Calu3 (cell line): ENCODE measurements at regions not wholly inside any gene's neighbourhood (a gene's known extent, or its start where the extent isn't known, plus 50 kb on each side); places are given as distances from the start of the nearest gene placed in this dataset.

Experiments used
- BruUV-seq: library from RNA; stranded (reverse); fragments of 400-500 nt; replicated peaks from 2 replicates; lab custom pipeline; 2021; lab: Mats Ljungman, UMichigan
- CTCF ChIA-PET: fragments of 300-600 bp; sonication (Branson Sonifier 250); formaldehyde crosslinking; loops from one replicate; lab custom pipeline; 2022; ENCODE audit warnings: antibody characterized with exemption; lab: Charles Lee
- DNase-seq: peaks from one replicate; pipeline ENCODE4 v3.0.0; 2022
- H3K27ac Mint-ChIP-seq: one replicate; pipeline ENCODE4 v1.8.0; 2022; ENCODE audit warnings: mixed read lengths; ENCODE audit not compliant: unreplicated experiment
- H3K27me3 Mint-ChIP-seq: one replicate; pipeline ENCODE4 v1.8.0; 2022; ENCODE audit warnings: mixed read lengths; ENCODE audit not compliant: unreplicated experiment
- H3K36me3 Mint-ChIP-seq: one replicate; pipeline ENCODE4 v1.8.0; 2022; ENCODE audit warnings: mild to moderate bottlenecking, moderate library complexity, mixed read lengths; ENCODE audit not compliant: insufficient read depth, unreplicated experiment
- H3K4me1 Mint-ChIP-seq: one replicate; pipeline ENCODE4 v1.8.0; 2022; ENCODE audit warnings: mild to moderate bottlenecking, low read depth, mixed read lengths; ENCODE audit not compliant: unreplicated experiment
- H3K4me3 Mint-ChIP-seq: one replicate; pipeline ENCODE4 v1.8.0; 2022; ENCODE audit warnings: mild to moderate bottlenecking, low read depth, moderate library complexity, mixed read lengths; ENCODE audit not compliant: unreplicated experiment
- H3K9me3 Mint-ChIP-seq: one replicate; pipeline ENCODE4 v1.8.0; 2022; ENCODE audit warnings: low read depth, mixed read lengths; ENCODE audit not compliant: unreplicated experiment
- CTCF ChIP-seq: fragments of 200-600 bp; IDR thresholded peaks from one replicate; pipeline ENCODE4 v1.8.0; 2022; ENCODE audit warnings: antibody characterized with exemption; ENCODE audit not compliant: unreplicated experiment
- intact Hi-C: fragments of 100-400 bp; cut with micrococcal nuclease; formaldehyde crosslinking; loops from one replicate; pipeline ENCODE4 v1.10.0; 2022; ENCODE audit not compliant: unreplicated experiment

GRCh38 chr10:128274938-128275337, 148.7 kb upstream of the MKI67 start:
- no peak for TF ChIP-seq CTCF
- CTCF ChIA-PET, result no interaction called here
- H3K27ac Mint-ChIP-seq, result no peak overlapping the region
- H3K4me3 Mint-ChIP-seq, result no peak overlapping the region
- BruUV-seq, result no TSS peak
- intact Hi-C loops, result no loop called here
- peaks cover 19% of the 10 kb centered on the region for H3K27me3 Mint-ChIP-seq
- no peaks in the 10 kb centered on the region for H3K4me1 Mint-ChIP-seq
- H3K36me3 Mint-ChIP-seq, result no peaks in the 10 kb centered on the region
- no peak for DNase-seq
- H3K9me3 Mint-ChIP-seq, result no peaks in the 10 kb centered on the region

DNA sequence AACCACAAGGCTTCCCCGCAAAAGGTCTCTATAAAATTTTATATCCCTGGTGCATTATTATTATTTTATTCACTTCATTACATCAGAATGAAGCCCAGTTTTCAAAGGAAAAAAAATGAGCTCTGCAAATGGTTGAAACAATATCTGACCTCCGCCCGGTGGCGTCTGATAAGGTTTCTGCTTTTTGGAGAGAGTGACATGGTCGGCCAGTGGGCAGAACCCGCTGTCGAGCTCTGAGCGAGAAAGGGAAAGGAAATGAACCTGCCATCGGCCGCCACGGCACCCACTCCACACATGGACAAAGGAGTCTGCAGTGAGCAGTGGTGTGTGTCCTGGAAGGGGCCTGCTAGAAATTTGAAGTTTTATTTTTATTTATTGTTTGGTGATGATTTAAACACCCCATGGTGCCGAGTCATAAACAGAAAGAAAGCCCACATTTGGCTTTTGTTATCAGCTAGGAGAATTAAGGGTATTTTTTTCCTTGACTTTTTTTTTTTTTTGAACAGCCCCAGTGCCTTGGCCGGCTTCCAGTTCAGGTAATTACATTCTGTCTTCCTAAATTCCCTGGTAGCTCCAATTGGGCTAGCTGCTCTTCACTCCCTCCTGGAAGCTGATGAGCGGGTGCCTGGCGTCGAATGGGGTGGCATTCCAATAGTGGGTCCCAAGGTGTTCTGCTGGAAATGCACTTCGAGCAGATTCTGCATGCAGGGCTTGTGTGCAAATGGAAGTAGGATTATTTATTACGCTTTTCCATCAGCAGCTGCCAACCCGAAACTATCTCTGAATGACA, 149.4 kb upstream of the MKI67 start:
- H3K9me3 Mint-ChIP-seq, result no peaks in the 10 kb centered on the region
- H3K4me1 Mint-ChIP-seq, result no peaks in the 10 kb centered on the region
- CTCF ChIA-PET, result no interaction called here
- intact Hi-C loops, result no loop called here
- no peak for TF ChIP-seq CTCF
- DNase-seq, result no peak
- H3K27ac Mint-ChIP-seq, result no peak overlapping the region
- H3K4me3 Mint-ChIP-seq, result no peak overlapping the region
- BruUV-seq, result no TSS peak
- H3K36me3 Mint-ChIP-seq, result no peaks in the 10 kb centered on the region
- peaks cover 14% of the 10 kb centered on the region for H3K27me3 Mint-ChIP-seq

GRCh38 chr10:128277267-128277840, 151.1 kb upstream of the MKI67 start:
- CTCF ChIA-PET, result no interaction called here
- H3K4me1 Mint-ChIP-seq, result no peaks in the 10 kb centered on the region
- H3K27me3 Mint-ChIP-seq, result no peaks in the 10 kb centered on the region
- no peaks in the 10 kb centered on the region for H3K9me3 Mint-ChIP-seq
- no peak for DNase-seq
- intact Hi-C loops, result no loop called here
- H3K27ac Mint-ChIP-seq, result no peak overlapping the region
- H3K36me3 Mint-ChIP-seq, result no peaks in the 10 kb centered on the region
- BruUV-seq, result no TSS peak
- H3K4me3 Mint-ChIP-seq, result no peak overlapping the region
- no peak for TF ChIP-seq CTCF

GRCh38 chr10:128278362-128278761, 152.1 kb upstream of the MKI67 start:
- no peaks in the 10 kb centered on the region for H3K4me1 Mint-ChIP-seq
- H3K4me3 Mint-ChIP-seq, result no peak overlapping the region
- no peak overlapping the region for H3K27ac Mint-ChIP-seq
- no TSS peak for BruUV-seq
- TF ChIP-seq CTCF, result no peak
- H3K27me3 Mint-ChIP-seq, result peaks cover under 1% of the 10 kb centered on the region
- CTCF ChIA-PET, result no interaction called here
- no peaks in the 10 kb centered on the region for H3K36me3 Mint-ChIP-seq
- DNase-seq, result no peak
- no peaks in the 10 kb centered on the region for H3K9me3 Mint-ChIP-seq
- intact Hi-C loops, result no loop called here
